ENCODE measurements at regions not wholly inside any gene's neighbourhood (a gene's known extent, or its start where the extent isn't known, plus 50 kb on each side); places are given as distances from the start of the nearest gene placed in this dataset.

- no peak for DNase-seq
Measured at GRCh38 chr3:21132896-21133295, 618.1 kb downstream of the ZNF385D start.

- DNase-seq = no peak
Measured at GRCh38 chr3:21120826-21121225, 630.2 kb downstream of the ZNF385D start.

- DNase-seq = no peak
Measured at GRCh38 chr3:21117370-21117769, 633.6 kb downstream of the ZNF385D start.

GRCh38 chr3:21109056-21109455, 642.0 kb downstream of the ZNF385D start:
- DNase-seq = no peak

GRCh38 chr3:21105784-21106183, 645.2 kb downstream of the ZNF385D start:
- no peak for DNase-seq

- DNase-seq = no peak
Measured at GRCh38 chr3:21100656-21101359, 650.2 kb downstream of the ZNF385D start.

GRCh38 chr3:21094686-21095085, 656.3 kb downstream of the ZNF385D start:
- no peak for DNase-seq

GRCh38 chr3:21073561-21073960, 677.4 kb downstream of the ZNF385D start:
- no peak for DNase-seq

- DNase-seq = no peak
Measured at GRCh38 chr3:21067031-21067813, 683.8 kb downstream of the ZNF385D start.

- no peak for DNase-seq
Measured at GRCh38 chr3:21062831-21063294, 688.1 kb downstream of the ZNF385D start.

GRCh38 chr3:21059404-21059803, 691.6 kb downstream of the ZNF385D start:
- DNase-seq = no peak

- no peak for DNase-seq
Measured at GRCh38 chr3:21056293-21056692, 694.7 kb downstream of the ZNF385D start.

GRCh38 chr3:21055015-21055414, 696.0 kb downstream of the ZNF385D start:
- no peak for DNase-seq

- no peak for DNase-seq
Measured at GRCh38 chr3:21054064-21054463, 696.9 kb downstream of the ZNF385D start.

- DNase-seq = no peak
Measured at GRCh38 chr3:21049334-21050062, 701.5 kb downstream of the ZNF385D start.

GRCh38 chr3:21043139-21043538, 707.9 kb downstream of the ZNF385D start:
- no peak for DNase-seq

- DNase-seq = no peak
Measured at GRCh38 chr3:21042184-21042583, 708.8 kb downstream of the ZNF385D start.

- DNase-seq = no peak
Measured at GRCh38 chr3:21041621-21042020, 709.4 kb downstream of the ZNF385D start.

GRCh38 chr3:21036888-21037287, 714.1 kb downstream of the ZNF385D start:
- no peak for DNase-seq

- no peak for DNase-seq
Measured at GRCh38 chr3:21028412-21028811, 722.6 kb downstream of the ZNF385D start.

GRCh38 chr3:21024563-21024962, 726.4 kb downstream of the ZNF385D start:
- DNase-seq = no peak

- DNase-seq = no peak
Measured at GRCh38 chr3:21020681-21021080, 730.3 kb downstream of the ZNF385D start.

- DNase-seq = no peak
Measured at GRCh38 chr3:21020043-21020442, 731.0 kb downstream of the ZNF385D start.

Data from CD4-positive, alpha-beta T cell treated with Interleukin-17A for 4 hours (primary cell).